Mesendoderm (in vitro differentiated cells): ENCODE measurements at regions not wholly inside any gene's neighbourhood (a gene's known extent, or its start where the extent isn't known, plus 50 kb on each side); places are given as distances from the start of the nearest gene placed in this dataset.
A peak's percentile ranks its signal among the peaks of the same experiment; 100 is the strongest.

Experiments
- DNase-seq: peaks from one replicate; pipeline ENCODE4 v3.0.0; 2013
- H2AK5ac ChIP-seq: 2 replicates; pipeline ENCODE4 v1.6.1; 2013; ENCODE audit warnings: low read length, inconsistent platforms
- H2BK120ac ChIP-seq: 2 replicates; pipeline ENCODE4 v1.6.1; 2013; ENCODE audit warnings: low read depth, mild to moderate bottlenecking, low read length, moderate library complexity, mixed read lengths
- H2BK15ac ChIP-seq: replicated peaks from 2 replicates; pipeline ENCODE4 v1.6.1; 2013; ENCODE audit warnings: low read depth, mild to moderate bottlenecking, moderate library complexity
- H2BK5ac ChIP-seq: 2 replicates; pipeline ENCODE4 v1.6.1; 2013; ENCODE audit warnings: low read length, inconsistent platforms
- H3K18ac ChIP-seq: 2 replicates; pipeline ENCODE4 v1.6.1; 2013; ENCODE audit warnings: mild to moderate bottlenecking, low read length, mixed read lengths
- H3K23ac ChIP-seq: one replicate; pipeline ENCODE4 v1.6.1; 2013; ENCODE audit warnings: low read length
- H3K27ac ChIP-seq: 2 replicates; pipeline ENCODE4 v1.5.1; 2013; ENCODE audit warnings: low read depth, mild to moderate bottlenecking, inconsistent platforms, low read length, moderate library complexity
- H3K27me3 ChIP-seq: 2 replicates; pipeline ENCODE4 v1.6.1; 2013; ENCODE audit warnings: low read length, control low read depth, mild to moderate bottlenecking, inconsistent platforms; ENCODE audit not compliant: insufficient read depth, poor library complexity
- H3K36me3 ChIP-seq: 2 replicates; pipeline ENCODE4 v1.6.1; 2013; ENCODE audit warnings: low read length, inconsistent platforms; ENCODE audit not compliant: control insufficient read depth, insufficient read depth
- H3K4ac ChIP-seq: one replicate; pipeline ENCODE4 v1.6.1; 2013; ENCODE audit warnings: low read depth, mild to moderate bottlenecking, low read length, moderate library complexity
- H3K4me1 ChIP-seq: 2 replicates; pipeline ENCODE4 v1.6.1; 2013; ENCODE audit warnings: low read depth, low read length, inconsistent platforms; ENCODE audit not compliant: control insufficient read depth
- H3K4me2 ChIP-seq: 2 replicates; pipeline ENCODE4 v1.6.1; 2013; ENCODE audit warnings: low read length
- H3K4me3 ChIP-seq: 2 replicates; pipeline ENCODE4 v1.5.1; 2013; ENCODE audit warnings: mild to moderate bottlenecking, low read length
- H3K56ac ChIP-seq: one replicate; pipeline ENCODE4 v1.6.1; 2013; ENCODE audit warnings: low read length
- H3K79me1 ChIP-seq: 2 replicates; pipeline ENCODE4 v1.6.1; 2013; ENCODE audit warnings: low read length, inconsistent platforms
- H3K79me2 ChIP-seq: 2 replicates; pipeline ENCODE4 v1.6.1; 2013; ENCODE audit warnings: mild to moderate bottlenecking, low read length; ENCODE audit not compliant: control insufficient read depth, insufficient read depth
- H3K9ac ChIP-seq: 2 replicates; pipeline ENCODE4 v1.6.1; 2013; ENCODE audit warnings: low read length, inconsistent platforms
- H4K5ac ChIP-seq: one replicate; pipeline ENCODE4 v1.6.1; 2013; ENCODE audit warnings: low read length
- H4K8ac ChIP-seq: one replicate; pipeline ENCODE4 v1.6.1; 2013; ENCODE audit warnings: low read depth, mild to moderate bottlenecking, control low read depth, low read length, moderate library complexity
- WGBS: extraction: QIAGEN DNeasy Blood & Tissue Kit; methylation state at CpG from one replicate; pipeline ENCODE4 v1.1.7; 2013; ENCODE audit warnings: low lambda C conversion rate, missing lambda C conversion rate; ENCODE audit not compliant: insufficient coverage; ENCODE audit errors: extremely low coverage; 5-methylcytosine and 5-hydroxymethylcytosine counted together

- Histone ChIP-seq H3K56ac (no peak overlapping the region), H2BK5ac (no peak overlapping the region), H3K27ac (no peak overlapping the region), H3K36me3 (no peaks in the 10 kb centered on the region), H3K18ac (no peak overlapping the region), H3K27me3 (no peaks in the 10 kb centered on the region), H3K4me1 (no peaks in the 10 kb centered on the region), H2AK5ac (no peak overlapping the region), H4K5ac (no peak overlapping the region), H3K4me3 (no peak overlapping the region), H3K4ac (no peak overlapping the region), H3K9ac (no peak overlapping the region), H2BK15ac (no peak overlapping the region), H3K79me1 (no peaks in the 10 kb centered on the region), H2BK120ac (no peak overlapping the region), H4K8ac (no peak overlapping the region), H3K4me2 (no peak overlapping the region), H3K23ac (no peak overlapping the region), H3K79me2 (no peaks in the 10 kb centered on the region)
- WGBS, result no CpG with 5 or more reads among the region's 2 CpGs
- DNase-seq, result no peak
Observed at GRCh38 chr14:55979096-55979495, 139.1 kb upstream of the PELI2 start.

DNA sequence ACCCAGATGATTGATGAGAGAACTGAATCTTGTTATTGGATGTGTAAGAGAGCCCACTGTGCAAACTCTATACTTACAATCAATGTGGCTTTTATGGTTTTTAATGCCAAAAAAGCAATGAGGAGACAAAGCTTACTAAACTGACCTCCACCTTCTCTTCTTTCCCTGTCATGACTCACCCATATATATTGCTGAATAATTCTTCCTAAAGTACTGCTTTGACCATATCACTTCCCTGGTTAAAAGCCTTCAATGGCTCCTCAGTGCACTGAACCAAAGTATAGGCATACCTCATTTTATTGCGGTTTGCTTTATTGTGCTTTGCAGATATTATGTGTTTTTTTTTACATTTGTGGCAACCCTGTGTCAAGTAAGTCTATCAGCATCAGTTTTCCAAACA lies 138.4 kb upstream of the PELI2 start:
- Histone ChIP-seq H2AK5ac (no peak overlapping the region), H2BK120ac (no peak overlapping the region), H3K36me3 (no peaks in the 10 kb centered on the region), H3K56ac (no peak overlapping the region), H3K79me2 (no peaks in the 10 kb centered on the region), H3K79me1 (no peaks in the 10 kb centered on the region), H3K27me3 (no peaks in the 10 kb centered on the region), H3K4ac (no peak overlapping the region), H4K8ac (no peak overlapping the region), H3K27ac (no peak overlapping the region), H3K4me2 (no peak overlapping the region), H4K5ac (no peak overlapping the region), H3K9ac (no peak overlapping the region), H2BK5ac (no peak overlapping the region), H3K23ac (no peak overlapping the region), H2BK15ac (no peak overlapping the region), H3K18ac (no peak overlapping the region), H3K4me3 (no peak overlapping the region), H3K4me1 (no peaks in the 10 kb centered on the region)
- WGBS, result no CpG with 5 or more reads among the region's 1 CpG
- no peak for DNase-seq

DNA sequence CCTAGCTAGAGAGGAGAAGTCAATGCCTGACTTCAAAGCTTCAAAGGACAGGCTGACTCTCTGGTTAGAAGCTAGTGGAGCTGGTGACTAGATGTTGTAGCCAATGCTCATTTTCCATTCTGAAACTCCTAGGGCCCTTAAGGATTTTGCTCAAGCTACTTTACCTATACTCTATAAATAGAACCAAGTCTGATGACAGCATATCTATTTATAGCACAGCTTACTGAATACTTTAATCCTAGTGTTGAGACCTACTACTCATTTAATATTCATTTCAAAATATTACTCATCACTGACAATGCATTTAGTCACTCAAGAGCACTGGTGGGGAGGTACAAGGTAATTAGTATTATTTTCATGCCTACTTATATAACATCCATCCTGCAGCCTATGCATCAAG lies 137.2 kb upstream of the PELI2 start:
- no peak overlapping the region for H2BK120ac ChIP-seq
- H3K18ac ChIP-seq, result no peak overlapping the region
- H3K23ac ChIP-seq, result no peak overlapping the region
- no peak overlapping the region for H3K56ac ChIP-seq
- no peaks in the 10 kb centered on the region for H3K36me3 ChIP-seq
- no peak overlapping the region for H3K4me2 ChIP-seq
- no peak overlapping the region for H3K4me3 ChIP-seq
- H4K5ac ChIP-seq, result no peak overlapping the region
- no peaks in the 10 kb centered on the region for H3K4me1 ChIP-seq
- no peaks in the 10 kb centered on the region for H3K27me3 ChIP-seq
- no peak overlapping the region for H2BK5ac ChIP-seq
- H3K79me2 ChIP-seq, result no peaks in the 10 kb centered on the region
- H3K27ac ChIP-seq, result no peak overlapping the region
- no peak for DNase-seq
- H3K9ac ChIP-seq, result no peak overlapping the region
- H4K8ac ChIP-seq, result no peak overlapping the region
- no peak overlapping the region for H3K4ac ChIP-seq
- H3K79me1 ChIP-seq, result no peaks in the 10 kb centered on the region
- H2AK5ac ChIP-seq, result no peak overlapping the region
- H2BK15ac ChIP-seq, result no peak overlapping the region

GRCh38 chr14:55986069-55986468 lies 132.1 kb upstream of the PELI2 start:
- Histone ChIP-seq H3K56ac (no peak overlapping the region), H2BK120ac (no peak overlapping the region), H3K4me1 (no peaks in the 10 kb centered on the region), H3K23ac (no peak overlapping the region), H3K4me2 (no peak overlapping the region), H2AK5ac (no peak overlapping the region), H2BK15ac (no peak overlapping the region), H3K27me3 (no peaks in the 10 kb centered on the region), H3K79me1 (no peaks in the 10 kb centered on the region), H4K5ac (no peak overlapping the region), H3K4ac (no peak overlapping the region), H3K79me2 (no peaks in the 10 kb centered on the region), H3K4me3 (no peak overlapping the region), H2BK5ac (no peak overlapping the region), H3K9ac (no peak overlapping the region), H3K27ac (no peak overlapping the region), H3K18ac (no peak overlapping the region), H4K8ac (no peak overlapping the region), H3K36me3 (no peaks in the 10 kb centered on the region)
- WGBS, result no CpG with 5 or more reads among the region's 2 CpGs
- DNase-seq, result no peak

- no CpG with 5 or more reads among the region's 3 CpGs for WGBS
- Histone ChIP-seq H3K23ac (no peak overlapping the region), H3K27me3 (no peaks in the 10 kb centered on the region), H3K36me3 (no peaks in the 10 kb centered on the region), H3K79me1 (no peaks in the 10 kb centered on the region), H3K56ac (no peak overlapping the region), H3K4me2 (no peak overlapping the region), H3K4me3 (no peak overlapping the region), H3K27ac (no peak overlapping the region), H2BK120ac (no peak overlapping the region), H2BK15ac (no peak overlapping the region), H3K9ac (no peak overlapping the region), H3K79me2 (no peaks in the 10 kb centered on the region), H3K18ac (no peak overlapping the region), H2AK5ac (no peak overlapping the region), H3K4me1 (peaks cover 6% of the 10 kb centered on the region), H3K4ac (no peak overlapping the region), H4K8ac (no peak overlapping the region), H2BK5ac (no peak overlapping the region), H4K5ac (no peak overlapping the region)
- DNase-seq, result no peak
Observed at GRCh38 chr14:56000846-56001245, 117.4 kb upstream of the PELI2 start.

- H2BK5ac ChIP-seq, result no peak overlapping the region
- no peak overlapping the region for H3K4ac ChIP-seq
- peak; percentile 14 for DNase-seq
- H3K36me3 ChIP-seq, result no peaks in the 10 kb centered on the region
- H3K56ac ChIP-seq, result no peak overlapping the region
- no peaks in the 10 kb centered on the region for H3K27me3 ChIP-seq
- H3K4me2 ChIP-seq, result no peak overlapping the region
- H3K18ac ChIP-seq, result no peak overlapping the region
- H3K79me2 ChIP-seq, result no peaks in the 10 kb centered on the region
- H4K5ac ChIP-seq, result no peak overlapping the region
- H2BK15ac ChIP-seq, result no peak overlapping the region
- no peak overlapping the region for H3K9ac ChIP-seq
- no peak overlapping the region for H3K27ac ChIP-seq
- H2BK120ac ChIP-seq, result no peak overlapping the region
- H3K23ac ChIP-seq, result no peak overlapping the region
- H3K4me3 ChIP-seq, result no peak overlapping the region
- no peak overlapping the region for H2AK5ac ChIP-seq
- WGBS, result no CpG with 5 or more reads among the region's 7 CpGs
- H3K79me1 ChIP-seq, result no peaks in the 10 kb centered on the region
- peaks cover 6% of the 10 kb centered on the region for H3K4me1 ChIP-seq
- no peak overlapping the region for H4K8ac ChIP-seq
Observed at GRCh38 chr14:56002342-56002741, 115.9 kb upstream of the PELI2 start.
